ENCODE measurements at regions not wholly inside any gene's neighbourhood (a gene's known extent, or its start where the extent isn't known, plus 50 kb on each side); places are given as distances from the start of the nearest gene placed in this dataset.
"Not testable (repeated sequence)": the region's sequence is repeated elsewhere in the genome, so short reads cannot be mapped to it uniquely, and the experiment has no call there.

- no peak for DNase-seq (ENCODE audit: low spot score)
These were observed 240.6 kb upstream of the SGCG start for GRCh38 chr13:22940090-22940710.

DNA sequence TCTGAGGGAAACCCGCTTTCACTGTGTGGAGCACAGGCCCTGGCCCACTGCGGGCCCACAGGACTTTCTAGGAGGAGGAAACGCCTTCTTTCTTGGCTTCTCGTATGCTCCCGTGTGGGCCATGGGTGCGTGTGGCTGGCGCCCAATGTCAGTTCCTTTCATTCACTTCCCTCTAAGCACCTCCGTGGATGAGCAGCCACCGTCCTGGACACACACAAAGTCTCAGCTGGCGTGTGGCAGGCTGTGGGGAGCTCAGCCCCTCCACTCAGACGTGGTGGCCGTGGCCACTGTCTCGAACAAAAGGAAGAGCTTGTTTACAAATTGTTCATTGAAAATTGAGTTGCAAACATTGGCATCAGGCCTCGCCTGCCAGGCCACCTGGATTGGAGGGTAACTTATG lies 240.0 kb upstream of the SGCG start:
- no peak for DNase-seq (ENCODE audit: low spot score)

DNA sequence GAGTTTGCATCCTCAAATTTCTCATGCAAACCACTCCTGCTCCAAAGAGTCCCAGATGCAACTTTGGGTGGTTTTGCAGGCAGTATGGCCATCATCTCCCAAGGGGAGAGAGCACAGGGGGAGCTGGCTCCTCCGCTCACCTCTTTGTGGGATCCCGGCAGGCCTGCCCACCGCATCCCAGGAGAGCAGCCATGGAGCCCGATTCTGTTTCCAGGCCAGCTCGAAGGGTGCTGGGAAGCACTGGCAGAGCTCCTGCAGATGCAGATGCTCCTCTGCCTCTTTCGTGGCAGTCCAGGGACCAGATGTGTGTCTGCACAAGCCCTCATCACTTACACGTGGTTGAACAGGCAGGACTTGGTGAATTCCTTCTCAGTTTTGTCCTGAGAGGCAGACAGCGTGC lies 239.3 kb upstream of the SGCG start:
- DNase-seq (ENCODE audit: low spot score), result not testable (repeated sequence)

GRCh38 chr13:22942831-22943230 lies 237.9 kb upstream of the SGCG start:
- not testable (repeated sequence) for DNase-seq (ENCODE audit: low spot score)

- DNase-seq (ENCODE audit: low spot score), result no peak
These were observed 236.4 kb upstream of the SGCG start for GRCh38 chr13:22944378-22944777.

DNA sequence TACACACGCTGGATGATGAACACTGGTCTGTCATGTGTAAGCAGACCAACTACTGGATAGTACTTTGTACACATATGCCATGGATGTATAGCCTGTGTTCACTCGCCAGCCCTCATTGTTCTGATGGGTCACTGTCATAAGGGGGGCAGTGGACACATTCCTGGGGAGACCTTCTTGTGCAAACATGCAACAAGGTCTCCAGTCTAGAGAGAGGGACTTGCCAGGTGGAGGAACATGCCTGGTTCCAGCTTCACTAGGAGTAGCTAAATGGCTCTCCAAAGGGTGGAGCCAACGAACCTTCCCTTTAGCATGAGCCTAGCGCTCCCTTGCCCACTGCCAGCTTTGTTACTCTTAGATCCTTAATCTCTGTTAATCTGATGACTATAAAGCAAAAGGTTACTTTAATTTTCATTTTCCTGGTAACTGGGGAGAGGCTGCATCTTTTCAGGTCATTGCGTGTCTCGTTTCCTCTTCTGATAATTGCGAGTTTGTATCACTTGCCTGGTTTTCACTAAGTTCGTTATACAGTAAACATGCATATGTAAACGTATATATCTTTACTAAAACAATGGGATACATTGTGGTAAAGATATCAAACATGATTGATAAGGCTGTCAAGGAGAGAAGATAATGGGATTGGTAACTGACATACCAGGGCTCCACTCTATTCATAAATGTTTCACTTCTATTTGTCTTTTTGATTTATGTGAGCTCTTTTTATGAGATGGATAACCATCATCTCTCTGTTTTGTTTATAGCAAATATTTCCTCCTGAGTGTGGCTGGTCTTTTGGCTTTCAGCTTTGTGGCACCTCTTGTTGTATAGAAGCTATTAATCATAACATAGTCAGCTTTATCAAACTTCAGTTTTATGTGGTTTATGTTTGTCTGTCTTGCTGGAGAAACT lies 235.2 kb upstream of the SGCG start:
- no peak for DNase-seq (ENCODE audit: low spot score)

- DNase-seq (ENCODE audit: low spot score), result no peak
These were observed 232.4 kb upstream of the SGCG start for GRCh38 chr13:22948421-22948820.

DNA sequence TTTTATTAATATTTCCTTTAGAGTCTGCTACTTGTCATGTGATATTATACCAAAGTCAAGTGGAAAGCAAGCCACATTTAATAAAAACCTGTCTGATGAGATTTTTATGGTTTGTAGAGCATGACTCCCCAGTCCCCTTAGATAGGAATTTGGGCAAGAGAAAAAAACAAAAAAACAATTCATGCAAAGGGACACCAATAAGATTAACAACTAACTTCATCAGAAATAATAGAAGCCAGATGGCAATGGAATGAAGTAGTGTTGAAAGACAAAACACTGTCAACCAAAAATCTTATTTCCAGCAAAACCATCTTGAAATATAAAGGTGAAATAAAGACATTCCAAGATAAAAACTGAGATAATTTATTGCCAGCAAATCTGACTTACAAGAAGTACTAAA lies 228.8 kb upstream of the SGCG start:
- not testable (repeated sequence) for DNase-seq (ENCODE audit: low spot score)

DNA sequence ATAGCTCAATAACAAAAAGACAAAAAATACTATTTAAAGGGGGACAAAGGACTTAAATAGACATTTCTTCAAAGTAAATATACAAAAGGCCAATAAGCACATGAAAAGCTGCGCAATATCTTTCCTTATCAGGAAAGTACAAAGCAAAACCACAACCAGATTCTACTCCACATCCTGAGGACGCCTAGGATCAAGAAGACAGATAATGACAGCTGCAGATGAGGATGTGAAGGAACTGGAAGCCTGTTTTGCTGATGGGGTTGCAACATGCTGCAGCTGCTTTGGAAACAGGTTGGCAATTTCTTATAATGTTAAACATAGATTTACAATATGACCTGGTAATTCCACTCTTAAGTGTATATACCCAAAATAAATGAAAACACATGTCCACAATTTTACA lies 225.6 kb upstream of the SGCG start:
- not testable (repeated sequence) for DNase-seq (ENCODE audit: low spot score)

DNA sequence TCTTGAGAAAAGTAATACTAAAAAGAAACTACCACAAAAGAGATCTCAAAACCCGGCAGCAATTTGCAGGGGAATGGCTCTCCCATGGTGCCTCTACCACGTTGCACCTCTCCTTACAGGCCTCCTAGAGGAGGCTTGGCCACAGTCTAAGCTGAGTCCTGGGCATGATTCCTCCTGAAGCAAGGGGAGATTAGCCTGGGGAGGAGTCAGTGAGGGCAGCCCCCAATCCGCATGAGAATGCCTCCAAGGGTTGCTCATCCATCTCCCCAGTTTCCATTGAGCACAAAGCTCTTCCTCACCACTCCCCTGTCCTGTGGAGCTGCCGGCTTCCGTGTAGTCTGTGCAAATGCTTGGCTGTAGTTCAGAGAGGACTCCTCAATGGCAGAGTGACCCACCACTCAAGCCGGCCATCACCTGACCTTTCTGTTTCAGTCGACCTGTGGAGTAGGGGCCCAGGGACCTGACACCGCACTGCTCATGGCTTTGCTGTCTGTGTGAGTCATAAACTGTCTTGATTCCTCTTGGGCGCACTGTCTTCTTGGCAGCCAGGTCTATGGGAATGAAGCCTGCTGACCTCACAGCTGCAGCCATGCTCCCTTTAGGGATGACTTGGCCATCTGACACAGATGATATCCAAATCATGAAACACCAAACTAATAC lies 224.2 kb upstream of the SGCG start:
- DNase-seq (ENCODE audit: low spot score), result not testable (repeated sequence)

DNA sequence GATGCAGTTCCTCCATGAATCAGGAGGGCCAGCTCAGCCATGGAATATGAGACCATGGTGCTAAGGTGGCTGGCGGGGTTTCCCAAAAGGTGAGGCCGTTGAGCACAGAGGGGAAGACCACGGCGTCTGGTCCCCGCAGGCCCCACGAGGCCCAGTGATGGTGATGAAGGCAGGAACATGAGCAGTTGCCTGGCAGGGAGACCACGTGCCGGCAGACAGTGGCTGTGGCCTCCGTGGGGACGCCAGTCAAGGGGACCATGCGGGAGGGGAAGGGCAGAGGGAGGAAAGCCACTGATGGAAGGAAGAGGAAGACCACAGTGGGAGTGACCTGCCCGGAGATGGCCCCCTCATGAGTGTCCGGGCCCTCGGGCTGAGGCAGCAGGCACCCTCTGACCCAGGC lies 220.9 kb upstream of the SGCG start:
- not testable (repeated sequence) for DNase-seq (ENCODE audit: low spot score)

GRCh38 chr13:22960827-22961226 lies 220.0 kb upstream of the SGCG start:
- DNase-seq (ENCODE audit: low spot score), result no peak

- not testable (repeated sequence) for DNase-seq (ENCODE audit: low spot score)
These were observed 219.4 kb upstream of the SGCG start for GRCh38 chr13:22961342-22961741.

- DNase-seq (ENCODE audit: low spot score), result no peak
These were observed 218.8 kb upstream of the SGCG start for GRCh38 chr13:22961835-22962537.

DNA sequence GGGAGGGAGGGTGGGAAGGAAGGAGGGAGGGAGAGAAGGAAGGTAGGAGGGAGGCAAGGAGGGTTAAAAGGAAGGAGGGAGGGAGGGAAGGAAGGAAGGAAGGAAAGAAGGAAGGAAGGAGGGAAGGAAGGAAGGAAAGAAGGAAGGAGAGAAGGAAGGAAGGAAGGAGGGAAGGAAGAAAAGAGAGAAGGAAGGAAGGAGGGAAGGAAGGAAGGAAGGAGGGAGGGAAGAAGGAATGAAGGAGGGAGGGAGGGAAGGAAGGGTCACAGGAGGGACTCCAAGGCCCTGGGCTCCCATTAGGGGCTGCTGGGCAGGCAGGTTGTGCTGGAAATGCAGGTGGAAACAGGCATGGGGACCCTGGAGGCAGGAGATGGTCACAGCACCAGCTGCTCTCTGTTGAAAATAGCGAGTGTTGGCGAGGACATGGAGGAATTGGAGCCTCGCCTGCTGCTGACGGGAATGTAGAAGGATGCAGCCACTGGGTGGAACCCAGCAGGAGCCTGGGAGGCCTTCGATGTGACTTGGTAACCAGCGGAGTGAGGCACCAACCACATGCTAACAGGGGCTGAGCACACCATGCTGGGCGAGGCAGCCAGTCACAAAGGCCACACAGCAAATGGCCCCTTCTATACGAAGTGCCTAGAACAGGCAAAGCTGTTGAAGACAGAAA lies 217.3 kb upstream of the SGCG start:
- DNase-seq (ENCODE audit: low spot score), result not testable (repeated sequence)

GRCh38 chr13:22964245-22964966 lies 216.4 kb upstream of the SGCG start:
- no peak for DNase-seq (ENCODE audit: low spot score)

GRCh38 chr13:22965011-22965857 lies 215.5 kb upstream of the SGCG start:
- DNase-seq (ENCODE audit: low spot score), result not testable (repeated sequence)

DNA sequence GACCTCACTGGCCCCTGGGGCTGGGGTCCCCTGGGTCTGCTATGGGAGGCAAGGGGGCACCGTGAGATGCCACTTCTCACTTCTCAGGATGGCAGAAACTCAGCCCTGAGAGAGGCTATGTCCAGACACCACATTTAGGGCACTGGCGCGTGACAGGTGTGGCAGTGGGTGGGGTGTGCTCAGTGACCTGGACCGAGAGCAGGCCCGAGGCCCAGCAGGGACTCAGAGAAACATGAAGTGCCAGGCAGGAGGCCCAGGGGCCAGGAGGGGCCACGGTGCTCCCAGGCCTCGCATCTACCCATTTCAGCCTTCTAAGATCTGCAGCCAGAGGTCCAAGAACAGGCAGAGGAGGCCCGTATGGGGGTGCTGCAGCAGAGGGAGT lies 214.9 kb upstream of the SGCG start:
- not testable (repeated sequence) for DNase-seq (ENCODE audit: low spot score)

DNA sequence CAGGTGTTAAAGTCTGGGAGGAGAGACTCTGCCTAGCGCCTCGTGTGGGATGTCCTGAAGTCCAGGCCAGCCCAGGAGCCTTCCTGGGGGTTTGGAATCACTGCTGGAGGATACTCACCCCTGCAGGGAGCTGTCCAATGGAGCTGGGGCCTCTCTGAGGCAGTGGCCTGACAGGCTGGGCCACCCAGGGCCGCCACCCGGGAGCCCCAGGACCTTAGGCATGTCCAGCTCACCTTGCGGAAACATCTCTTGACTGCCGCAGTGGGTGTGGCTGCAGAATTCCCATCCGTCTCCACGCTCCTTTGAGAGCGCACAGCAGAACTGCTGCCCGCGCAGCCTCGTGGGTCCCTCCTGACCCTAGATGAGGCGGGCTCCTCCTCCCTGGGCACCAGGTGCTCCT lies 214.0 kb upstream of the SGCG start:
- not testable (repeated sequence) for DNase-seq (ENCODE audit: low spot score)

DNA sequence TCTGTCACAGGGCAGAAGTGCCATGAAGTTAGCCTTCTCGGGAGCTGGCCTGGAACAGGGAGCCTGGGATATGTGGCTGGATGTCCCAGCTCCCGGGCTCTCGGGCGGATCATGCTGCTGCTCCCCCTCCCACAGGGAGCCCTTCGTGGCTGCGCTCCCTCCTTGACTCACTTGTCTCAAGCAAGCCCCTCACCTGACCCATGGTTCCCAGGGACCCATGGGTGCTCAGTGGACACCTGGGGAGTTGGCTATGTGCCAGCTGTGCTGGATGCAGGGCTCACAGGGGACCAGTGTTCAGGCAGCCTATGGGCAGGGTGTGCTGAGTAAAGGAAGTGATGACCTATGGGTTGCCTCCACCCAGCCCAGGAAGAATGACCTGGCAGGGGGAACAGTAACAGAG lies 213.1 kb upstream of the SGCG start:
- no peak for DNase-seq (ENCODE audit: low spot score)
